Stimulated activated CD8-positive, alpha-beta memory T cell treated with anti-CD3 and anti-CD28 coated beads, Interleukin-7, amount 100 ng/mL, for 1 hour (primary cell): ENCODE measurements at regions not wholly inside any gene's neighbourhood (a gene's known extent, or its start where the extent isn't known, plus 50 kb on each side); places are given as distances from the start of the nearest gene placed in this dataset.
"Not testable (repeated sequence)": the region's sequence is repeated elsewhere in the genome, so short reads cannot be mapped to it uniquely, and the experiment has no call there.

Source experiments
- DNase-seq, 2 donors: peaks; one replicate each; pipeline ENCODE4 v3.0.0-alpha.2; 2020; ENCODE audit warnings: low read depth in 2 of 2

GRCh38 chr9:62874745-62875599 is 1685.1 kb downstream of the SPATA31A7 start:
- DNase-seq = not testable (repeated sequence)

- not testable (repeated sequence) for DNase-seq
These were observed 1687.7 kb downstream of the SPATA31A7 start for GRCh38 chr9:62877552-62877951.

DNA sequence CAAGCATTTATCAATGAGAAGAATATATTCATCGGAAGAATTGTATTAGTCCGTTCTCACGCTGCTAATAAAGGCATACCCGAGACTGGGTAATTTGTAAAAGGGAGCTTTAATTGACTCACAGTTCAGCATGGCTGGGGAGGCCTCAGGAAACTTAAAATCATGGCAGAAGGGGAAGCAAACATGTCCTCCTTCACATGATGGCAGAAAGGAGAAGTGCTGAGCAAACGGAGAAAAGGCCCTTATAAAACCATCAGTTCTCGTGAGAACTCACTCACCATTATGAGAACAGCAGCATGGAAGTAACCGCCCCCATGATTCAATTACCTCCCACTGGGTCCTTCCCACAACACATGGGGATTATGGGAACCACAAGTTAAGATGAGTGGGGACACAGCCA is 1688.2 kb downstream of the SPATA31A7 start:
- DNase-seq = not testable (repeated sequence)

DNA sequence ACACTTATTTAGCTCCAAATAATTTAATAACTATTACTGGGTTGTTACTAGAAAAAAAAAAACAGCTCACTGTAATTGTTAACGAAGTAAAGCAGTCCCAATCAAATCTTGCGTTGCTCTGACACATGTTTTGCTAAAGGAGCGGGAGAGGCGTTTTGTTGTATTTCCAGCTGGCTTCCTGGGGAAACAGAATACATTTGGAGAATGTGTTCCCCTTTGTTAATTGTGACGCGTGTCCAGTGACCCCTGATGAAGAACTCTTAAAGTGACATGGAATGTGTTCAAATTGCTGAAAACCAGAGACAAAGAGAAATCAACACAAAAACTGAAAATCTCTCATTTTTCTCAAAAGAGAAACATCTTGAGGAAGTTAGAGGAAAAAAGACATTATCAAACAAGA is 1690.6 kb downstream of the SPATA31A7 start:
- not testable (repeated sequence) for DNase-seq

GRCh38 chr9:62880971-62881370 is 1691.1 kb downstream of the SPATA31A7 start:
- DNase-seq = not testable (repeated sequence)

GRCh38 chr9:62881811-62882210 is 1692.0 kb downstream of the SPATA31A7 start:
- not testable (repeated sequence) for DNase-seq

DNA sequence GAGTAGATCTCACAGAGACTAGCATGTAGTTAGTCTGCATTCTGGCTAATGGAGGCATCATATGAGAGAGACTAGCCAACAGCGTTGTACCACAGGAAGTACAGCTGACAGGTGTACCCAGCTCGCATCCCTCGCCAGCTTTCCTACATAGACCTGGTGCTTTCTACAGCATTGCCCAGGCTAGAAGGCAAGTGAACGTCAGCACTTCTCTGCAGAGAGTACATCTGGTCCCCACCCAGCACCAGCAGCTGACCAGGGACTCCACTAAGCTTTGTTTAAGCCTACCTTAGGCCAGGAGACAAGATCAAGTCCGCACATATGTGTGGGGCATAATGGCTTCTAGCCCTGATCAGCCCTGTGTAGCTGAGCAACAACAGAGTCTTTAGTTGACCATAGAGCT is 1692.9 kb downstream of the SPATA31A7 start:
- DNase-seq = not testable (repeated sequence)

- DNase-seq = not testable (repeated sequence)
These were observed 1706.9 kb downstream of the SPATA31A7 start for GRCh38 chr9:62896692-62897091.

GRCh38 chr9:62897411-62898225 is 1707.8 kb downstream of the SPATA31A7 start:
- peak; percentile 32 to 36 for DNase-seq

DNA sequence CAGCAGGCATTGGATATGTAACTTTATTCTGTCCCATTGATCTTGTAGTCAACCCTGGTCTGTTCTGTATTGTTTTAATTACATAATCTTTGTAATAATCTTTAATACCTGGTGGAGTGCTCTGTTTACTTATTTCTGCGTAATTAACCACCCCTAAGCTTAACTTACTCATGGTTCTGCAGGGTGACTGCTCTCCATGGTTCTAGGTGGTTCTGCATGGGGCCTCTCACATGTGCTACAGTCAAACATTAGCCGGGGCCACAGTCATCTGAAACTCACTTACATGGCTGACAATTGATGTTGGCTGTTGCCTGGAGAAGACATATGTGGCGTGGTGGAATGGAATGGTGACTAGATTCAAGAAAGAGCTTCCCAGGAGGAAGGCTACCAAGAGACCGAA is 1709.8 kb downstream of the SPATA31A7 start:
- not testable (repeated sequence) for DNase-seq

DNA sequence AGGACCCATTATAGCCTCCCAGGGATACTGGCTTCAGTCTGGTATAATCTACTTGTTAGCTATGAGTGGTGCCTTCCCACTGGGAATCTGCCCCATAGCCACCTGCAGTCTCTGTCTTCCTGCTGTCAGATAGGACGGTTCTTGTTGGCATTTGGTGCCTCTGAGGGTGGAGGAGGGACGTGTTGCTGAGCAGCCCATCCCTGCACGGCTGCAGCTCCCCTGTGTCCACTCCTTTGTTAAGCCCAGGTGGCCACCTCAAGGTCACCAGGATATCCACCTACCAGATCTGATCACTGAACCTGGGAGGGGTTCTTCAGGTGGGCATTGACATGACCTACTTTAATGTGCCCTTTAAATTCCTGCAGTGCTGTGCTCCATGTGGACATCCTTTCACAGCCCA is 1714.2 kb downstream of the SPATA31A7 start:
- not testable (repeated sequence) for DNase-seq

- not testable (repeated sequence) for DNase-seq
These were observed 1715.9 kb downstream of the SPATA31A7 start for GRCh38 chr9:62905722-62906121.

DNA sequence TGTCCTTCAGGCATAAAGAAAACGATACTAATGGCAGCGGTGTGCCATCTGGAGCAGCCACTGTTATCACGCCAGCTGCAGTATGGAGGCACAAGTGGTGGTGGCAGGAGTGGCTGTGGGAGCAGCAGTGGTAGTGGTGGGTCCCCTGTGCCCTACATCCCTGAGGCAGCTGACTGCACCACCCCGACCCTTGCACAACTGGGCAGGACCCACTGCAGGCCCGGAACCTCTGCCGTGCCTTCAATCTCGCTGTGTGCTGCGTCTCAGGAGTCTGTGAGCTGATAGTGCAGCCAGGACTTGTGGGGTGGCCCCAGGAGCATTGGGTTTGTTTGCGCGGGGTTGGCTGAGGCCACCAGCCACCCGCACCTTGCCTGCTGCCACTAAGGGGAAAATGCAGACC is 1718.0 kb downstream of the SPATA31A7 start:
- not testable (repeated sequence) for DNase-seq

DNA sequence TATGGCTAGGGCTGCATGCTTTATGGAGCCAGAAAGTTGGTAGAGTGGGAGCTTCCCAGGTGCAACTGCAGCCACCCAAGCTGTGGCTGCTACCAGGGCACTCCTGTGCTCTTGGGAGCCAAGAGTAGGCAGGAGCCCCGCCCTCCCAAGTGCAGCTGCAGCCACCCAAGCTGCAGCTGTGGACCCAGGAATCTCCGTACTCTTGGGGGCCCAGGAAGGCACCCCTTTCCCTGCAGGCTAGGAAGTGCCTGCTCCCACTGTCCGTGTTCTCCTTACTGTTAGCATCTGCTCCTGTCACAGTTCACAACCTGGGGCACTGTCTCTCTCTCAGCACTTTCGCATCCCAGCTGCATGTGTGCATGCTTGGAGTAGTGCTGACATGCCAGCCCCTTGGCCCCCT is 1718.4 kb downstream of the SPATA31A7 start:
- DNase-seq = not testable (repeated sequence)

DNA sequence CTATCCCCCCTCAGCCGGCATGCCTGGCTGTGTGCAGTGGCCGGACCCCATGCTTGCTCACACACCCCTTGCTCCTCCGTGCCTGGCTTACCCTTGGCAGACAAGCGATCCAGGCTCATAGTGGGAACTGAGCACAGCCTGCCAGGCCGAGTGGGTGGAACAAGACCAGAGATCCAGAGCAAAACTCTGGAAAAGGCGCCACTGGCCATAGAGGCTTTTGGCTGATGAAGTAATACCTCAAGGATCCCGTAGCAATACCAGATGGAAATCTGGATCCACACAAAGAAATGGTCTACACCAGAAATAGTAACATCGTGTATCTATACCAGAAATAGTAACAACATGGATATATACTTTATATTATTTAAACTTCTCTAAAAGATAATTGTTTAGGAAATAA is 1719.6 kb downstream of the SPATA31A7 start:
- not testable (repeated sequence) for DNase-seq

- not testable (repeated sequence) for DNase-seq
These were observed 1722.4 kb downstream of the SPATA31A7 start for GRCh38 chr9:62912278-62912677.

GRCh38 chr9:62915168-62915567 is 1725.3 kb downstream of the SPATA31A7 start:
- DNase-seq = not testable (repeated sequence)

DNA sequence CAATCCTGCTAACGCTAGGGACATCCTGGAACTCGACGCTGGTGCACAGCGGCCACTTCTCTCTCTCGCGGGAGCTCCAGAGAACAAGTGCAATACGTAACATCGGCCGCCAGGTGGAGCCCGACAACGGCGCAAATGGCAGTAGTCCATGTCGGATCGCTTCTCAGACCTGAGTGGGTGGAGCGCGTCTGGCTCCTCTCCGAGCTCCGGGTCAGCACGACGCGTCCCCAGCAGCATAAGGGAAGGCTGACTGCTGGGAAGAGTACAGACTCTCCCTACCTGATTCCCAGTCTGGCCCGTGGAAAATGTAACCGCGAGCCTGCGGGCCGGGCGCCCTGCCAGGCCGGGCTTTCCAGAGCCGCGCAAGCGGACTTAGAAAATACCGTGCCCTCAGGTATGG is 1725.8 kb downstream of the SPATA31A7 start:
- not testable (repeated sequence) for DNase-seq

GRCh38 chr9:62918648-62919385 is 1729.0 kb downstream of the SPATA31A7 start:
- DNase-seq = not testable (repeated sequence)

- not testable (repeated sequence) for DNase-seq
These were observed 1741.6 kb downstream of the SPATA31A7 start for GRCh38 chr9:62931484-62931883.

- DNase-seq = not testable (repeated sequence)
These were observed 1763.0 kb downstream of the SPATA31A7 start for GRCh38 chr9:62952840-62953239.
